ENCODE measurements at regions not wholly inside any gene's neighbourhood (a gene's known extent, or its start where the extent isn't known, plus 50 kb on each side); places are given as distances from the start of the nearest gene placed in this dataset.

GRCh38 chr10:2790396-2791188 lies 276.8 kb upstream of the PFKP start:
- Mint-ChIP-seq H3K4me1 (ENCODE audit: unreplicated experiment) (no peaks in the 10 kb centered on the region), H3K27ac (ENCODE audit: unreplicated experiment) (no peak overlapping the region), H3K27me3 (ENCODE audit: unreplicated experiment) (peaks cover 46% of the 10 kb centered on the region), H3K36me3 (ENCODE audit: unreplicated experiment) (no peaks in the 10 kb centered on the region), H3K9me3 (ENCODE audit: unreplicated experiment) (peaks cover 14% of the 10 kb centered on the region), H3K4me3 (ENCODE audit: unreplicated experiment) (no peak overlapping the region)
- TF ChIP-seq CTCF (IDR thresholded peaks at IDR 0.05), result no peak
- DNase-seq (ENCODE audit: extremely low spot score, unreplicated experiment), result no peak

GRCh38 chr10:2786251-2786650 lies 281.1 kb upstream of the PFKP start:
- Mint-ChIP-seq H3K4me1 (ENCODE audit: unreplicated experiment) (no peaks in the 10 kb centered on the region), H3K9me3 (ENCODE audit: unreplicated experiment) (no peaks in the 10 kb centered on the region), H3K36me3 (ENCODE audit: unreplicated experiment) (no peaks in the 10 kb centered on the region), H3K27me3 (ENCODE audit: unreplicated experiment) (peaks cover 33% of the 10 kb centered on the region), H3K27ac (ENCODE audit: unreplicated experiment) (no peak overlapping the region), H3K4me3 (ENCODE audit: unreplicated experiment) (no peak overlapping the region)
- no peak for DNase-seq (ENCODE audit: extremely low spot score, unreplicated experiment)
- no peak for TF ChIP-seq CTCF (IDR thresholded peaks at IDR 0.05)

- no peaks in the 10 kb centered on the region for H3K9me3 Mint-ChIP-seq (ENCODE audit: unreplicated experiment)
- no peak for TF ChIP-seq CTCF (IDR thresholded peaks at IDR 0.05)
- no peaks in the 10 kb centered on the region for H3K4me1 Mint-ChIP-seq (ENCODE audit: unreplicated experiment)
- no peak for DNase-seq (ENCODE audit: extremely low spot score, unreplicated experiment)
- peaks cover 33% of the 10 kb centered on the region for H3K27me3 Mint-ChIP-seq (ENCODE audit: unreplicated experiment)
- no peak overlapping the region for H3K4me3 Mint-ChIP-seq (ENCODE audit: unreplicated experiment)
- H3K27ac Mint-ChIP-seq (ENCODE audit: unreplicated experiment), result no peak overlapping the region
- H3K36me3 Mint-ChIP-seq (ENCODE audit: unreplicated experiment), result no peaks in the 10 kb centered on the region
Observed at GRCh38 chr10:2784766-2785165, 282.6 kb upstream of the PFKP start.

- H3K9me3 Mint-ChIP-seq (ENCODE audit: unreplicated experiment), result no peaks in the 10 kb centered on the region
- no peak overlapping the region for H3K4me3 Mint-ChIP-seq (ENCODE audit: unreplicated experiment)
- peaks cover 44% of the 10 kb centered on the region for H3K27me3 Mint-ChIP-seq (ENCODE audit: unreplicated experiment)
Observed at GRCh38 chr10:2782950-2783349, 284.4 kb upstream of the PFKP start.

More at GRCh38 chr10:2782950-2783349, 284.4 kb upstream of the PFKP start:
- TF ChIP-seq CTCF (IDR thresholded peaks at IDR 0.05), result no peak
- Mint-ChIP-seq H3K27ac (ENCODE audit: unreplicated experiment) (no peak overlapping the region), H3K4me1 (ENCODE audit: unreplicated experiment) (no peaks in the 10 kb centered on the region), H3K36me3 (ENCODE audit: unreplicated experiment) (no peaks in the 10 kb centered on the region)
- no peak for DNase-seq (ENCODE audit: extremely low spot score, unreplicated experiment)
